ENCODE measurements at regions not wholly inside any gene's neighbourhood (a gene's known extent, or its start where the extent isn't known, plus 50 kb on each side); places are given as distances from the start of the nearest gene placed in this dataset.
"Not testable (repeated sequence)": the region's sequence is repeated elsewhere in the genome, so short reads cannot be mapped to it uniquely, and the experiment has no call there.

DNA sequence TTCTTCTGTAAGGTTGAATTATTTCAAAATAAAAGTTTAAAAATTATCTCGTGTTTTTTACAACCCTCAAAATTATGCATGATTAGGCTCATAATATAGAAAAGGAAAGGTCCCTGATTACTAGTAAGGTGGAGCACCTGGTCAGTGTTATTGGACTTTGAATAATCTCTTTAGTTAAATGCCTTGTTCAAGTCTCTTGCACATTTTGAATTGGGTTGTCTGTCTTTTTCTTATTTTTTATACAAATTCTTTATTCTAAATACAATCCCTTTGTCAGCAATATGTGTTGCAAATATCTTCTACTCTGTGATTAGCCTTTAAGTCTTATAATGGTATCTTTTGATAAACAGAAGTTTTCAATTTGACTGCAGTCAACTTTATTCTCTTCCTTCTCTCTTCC lies 100.7 kb upstream of the TNFSF4 start:
- intact Hi-C loops (cut with micrococcal nuclease), result no loop called here
- Histone ChIP-seq H3K36me3 (no peaks in the 10 kb centered on the region), H3K27ac (replicated peaks) (no peak overlapping the region), H3K4me1 (peaks cover 8% of the 10 kb centered on the region), H3K9me3 (replicated peaks) (peaks cover 14% of the 10 kb centered on the region), H3K27me3 (ENCODE audit: low read depth) (no peaks in the 10 kb centered on the region), H3K4me3 (no peak overlapping the region)
- TF ChIP-seq, protein P1, sequence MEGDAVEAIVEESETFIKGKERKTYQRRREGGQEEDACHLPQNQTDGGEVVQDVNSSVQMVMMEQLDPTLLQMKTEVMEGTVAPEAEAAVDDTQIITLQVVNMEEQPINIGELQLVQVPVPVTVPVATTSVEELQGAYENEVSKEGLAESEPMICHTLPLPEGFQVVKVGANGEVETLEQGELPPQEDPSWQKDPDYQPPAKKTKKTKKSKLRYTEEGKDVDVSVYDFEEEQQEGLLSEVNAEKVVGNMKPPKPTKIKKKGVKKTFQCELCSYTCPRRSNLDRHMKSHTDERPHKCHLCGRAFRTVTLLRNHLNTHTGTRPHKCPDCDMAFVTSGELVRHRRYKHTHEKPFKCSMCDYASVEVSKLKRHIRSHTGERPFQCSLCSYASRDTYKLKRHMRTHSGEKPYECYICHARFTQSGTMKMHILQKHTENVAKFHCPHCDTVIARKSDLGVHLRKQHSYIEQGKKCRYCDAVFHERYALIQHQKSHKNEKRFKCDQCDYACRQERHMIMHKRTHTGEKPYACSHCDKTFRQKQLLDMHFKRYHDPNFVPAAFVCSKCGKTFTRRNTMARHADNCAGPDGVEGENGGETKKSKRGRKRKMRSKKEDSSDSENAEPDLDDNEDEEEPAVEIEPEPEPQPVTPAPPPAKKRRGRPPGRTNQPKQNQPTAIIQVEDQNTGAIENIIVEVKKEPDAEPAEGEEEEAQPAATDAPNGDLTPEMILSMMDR (IDR thresholded peaks at IDR 0.05; ENCODE audit: borderline replicate concordance), result no peak
- DNase-seq, result no peak

DNA sequence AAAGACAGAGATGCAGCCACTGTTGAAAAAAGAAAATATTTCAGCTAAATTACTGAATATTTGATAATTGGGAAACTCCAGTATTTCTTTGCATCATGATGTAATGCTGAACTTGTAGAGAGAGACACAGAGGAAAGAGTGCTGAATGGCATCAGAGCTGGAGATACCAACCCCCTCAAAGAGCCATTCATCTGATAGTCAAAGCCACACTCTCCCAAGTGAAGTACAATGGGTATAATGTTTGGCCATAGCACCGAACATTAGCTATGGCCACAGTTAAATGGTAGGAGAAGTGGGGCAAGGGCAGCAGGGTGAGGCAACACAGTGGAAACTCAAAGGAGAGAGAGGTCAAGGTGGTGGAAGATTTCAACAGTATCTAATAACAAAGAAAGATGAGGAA lies 107.5 kb upstream of the TNFSF4 start:
- Histone ChIP-seq H3K27me3 (ENCODE audit: low read depth) (no peaks in the 10 kb centered on the region), H3K27ac (replicated peaks) (no peak overlapping the region), H3K4me1 (no peaks in the 10 kb centered on the region), H3K9me3 (replicated peaks) (peaks cover 11% of the 10 kb centered on the region), H3K36me3 (no peaks in the 10 kb centered on the region), H3K4me3 (no peak overlapping the region)
- DNase-seq, result no peak
- intact Hi-C loops (cut with micrococcal nuclease), result no loop called here
- TF ChIP-seq, protein P1 (IDR thresholded peaks at IDR 0.05; ENCODE audit: borderline replicate concordance), result no peak

DNA sequence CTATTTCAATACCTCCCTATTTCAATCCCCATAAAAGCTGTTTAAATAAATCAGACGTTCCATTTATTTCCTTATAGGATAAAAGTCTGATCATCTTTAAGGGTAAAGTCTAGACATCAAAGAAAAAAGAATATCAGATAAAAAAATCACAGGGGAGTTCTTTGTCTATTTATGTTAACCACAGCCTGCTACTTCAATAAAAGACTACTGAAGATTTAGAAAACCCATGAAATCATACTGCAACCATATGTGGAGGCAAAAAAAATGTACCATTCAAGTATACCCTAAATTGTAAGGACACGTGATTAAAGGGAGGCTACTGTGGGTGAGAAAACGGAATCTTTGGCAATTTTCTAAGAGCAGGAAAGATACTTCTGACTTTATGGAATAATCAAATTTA lies 108.2 kb upstream of the TNFSF4 start:
- TF ChIP-seq, protein P1 (IDR thresholded peaks at IDR 0.05; ENCODE audit: borderline replicate concordance), result no peak
- H3K36me3 ChIP-seq, result no peaks in the 10 kb centered on the region
- no peak for DNase-seq
- no peaks in the 10 kb centered on the region for H3K27me3 ChIP-seq (ENCODE audit: low read depth)
- H3K27ac ChIP-seq (replicated peaks), result no peak overlapping the region
- no peak overlapping the region for H3K4me3 ChIP-seq
- H3K4me1 ChIP-seq, result no peaks in the 10 kb centered on the region
- intact Hi-C loops (cut with micrococcal nuclease), result no loop called here
- peaks cover 5% of the 10 kb centered on the region for H3K9me3 ChIP-seq (replicated peaks)

DNA sequence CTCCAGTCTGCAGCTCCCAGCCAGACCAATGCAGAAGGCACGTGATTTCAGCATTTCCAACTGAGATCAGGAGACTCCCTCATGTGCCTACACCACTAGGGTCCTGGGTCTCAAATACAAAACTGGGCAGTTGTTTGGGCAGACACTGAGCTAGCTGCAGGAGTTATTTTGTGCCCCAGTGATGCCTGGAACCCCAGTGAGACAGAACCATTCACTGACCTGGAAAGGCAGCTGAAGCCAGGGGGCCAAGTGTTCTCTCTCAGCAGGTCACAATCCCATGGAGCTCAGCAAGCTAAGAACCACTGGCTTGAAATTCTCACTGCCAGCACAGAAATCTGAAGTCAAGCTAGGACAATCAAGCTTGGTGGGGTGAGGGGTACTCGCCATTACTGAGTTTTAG lies 111.7 kb upstream of the TNFSF4 start:
- intact Hi-C loops (cut with micrococcal nuclease), result no loop called here
- H3K27ac ChIP-seq (replicated peaks), result no peak overlapping the region
- no peaks in the 10 kb centered on the region for H3K36me3 ChIP-seq
- no peak for DNase-seq
- no peaks in the 10 kb centered on the region for H3K4me1 ChIP-seq
- H3K9me3 ChIP-seq (replicated peaks), result peaks cover 8% of the 10 kb centered on the region
- H3K27me3 ChIP-seq (ENCODE audit: low read depth), result no peaks in the 10 kb centered on the region
- TF ChIP-seq, protein P1 (IDR thresholded peaks at IDR 0.05; ENCODE audit: borderline replicate concordance), result no peak
- H3K4me3 ChIP-seq, result no peak overlapping the region

DNA sequence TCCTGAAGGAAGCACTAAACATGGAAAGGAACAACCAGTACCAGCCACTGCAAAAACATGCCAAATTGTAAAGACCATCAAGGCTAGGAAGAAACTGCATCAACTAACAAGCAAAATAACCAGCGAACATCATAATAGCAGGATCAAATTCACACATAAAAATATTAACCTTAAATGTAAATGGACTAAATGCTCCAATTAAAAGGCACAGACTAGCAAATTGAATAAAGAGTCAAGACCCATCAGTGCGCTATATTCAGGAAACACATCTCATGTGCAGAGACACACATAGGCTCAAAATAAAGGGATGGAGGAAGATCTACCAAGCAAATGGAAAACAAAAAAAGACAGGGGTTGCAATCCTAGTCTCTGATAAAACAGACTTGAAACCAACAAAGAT lies 117.2 kb upstream of the TNFSF4 start:
- H3K4me3 ChIP-seq; H3K27ac ChIP-seq (replicated peaks); DNase-seq; H3K36me3 ChIP-seq; H3K27me3 ChIP-seq (ENCODE audit: low read depth); intact Hi-C loops (cut with micrococcal nuclease); H3K4me1 ChIP-seq: not testable (repeated sequence)
- H3K9me3 ChIP-seq (replicated peaks), result peaks cover 15% of the 10 kb centered on the region

DNA sequence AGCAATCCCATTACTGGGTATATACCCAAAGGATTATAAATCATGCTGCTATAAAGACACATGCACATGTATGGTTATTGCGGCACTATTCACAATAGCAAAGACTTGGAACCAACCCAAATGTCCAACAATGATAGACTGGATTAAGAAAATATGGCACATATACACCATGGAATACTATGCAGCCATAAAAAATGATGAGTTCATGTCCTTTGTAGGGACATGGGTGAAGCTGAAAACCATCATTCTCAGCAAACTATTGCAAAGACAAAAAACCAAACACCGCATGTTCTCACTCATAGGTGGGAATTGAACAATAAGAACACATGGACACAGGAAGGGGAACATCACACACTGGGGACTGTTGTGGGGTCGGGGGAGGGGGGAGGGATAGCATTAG lies 120.9 kb upstream of the TNFSF4 start:
- H3K27ac ChIP-seq (replicated peaks); H3K4me3 ChIP-seq; H3K9me3 ChIP-seq (replicated peaks); H3K27me3 ChIP-seq (ENCODE audit: low read depth); intact Hi-C loops (cut with micrococcal nuclease); DNase-seq; H3K36me3 ChIP-seq: not testable (repeated sequence)
- peaks cover 26% of the 10 kb centered on the region for H3K4me1 ChIP-seq

DNA sequence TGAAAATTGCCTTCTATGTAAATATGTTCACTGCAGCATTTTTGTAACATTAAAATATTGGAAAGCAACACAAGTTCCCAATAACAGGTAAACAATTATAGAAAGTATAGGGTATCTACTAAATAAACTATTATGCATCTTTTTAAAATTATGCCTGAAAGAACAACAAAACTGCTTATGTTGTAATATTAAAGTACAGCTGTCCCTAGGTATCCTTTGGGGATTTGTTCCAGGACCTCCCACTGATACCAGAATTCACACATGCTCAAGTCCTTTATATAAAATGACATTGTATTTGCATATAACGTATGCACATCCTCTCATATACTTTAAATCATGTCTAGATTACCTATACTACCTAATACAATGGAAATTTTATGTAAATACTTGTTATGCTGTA lies 121.8 kb upstream of the TNFSF4 start:
- H3K9me3 ChIP-seq (replicated peaks), result peaks cover 6% of the 10 kb centered on the region
- no peak for DNase-seq
- no peak overlapping the region for H3K4me3 ChIP-seq
- TF ChIP-seq, protein P1 (IDR thresholded peaks at IDR 0.05; ENCODE audit: borderline replicate concordance), result no peak
- intact Hi-C loops (cut with micrococcal nuclease), result no loop called here
- H3K27me3 ChIP-seq (ENCODE audit: low read depth), result no peaks in the 10 kb centered on the region
- H3K36me3 ChIP-seq, result no peaks in the 10 kb centered on the region
- H3K4me1 ChIP-seq, result peaks cover 26% of the 10 kb centered on the region
- no peak overlapping the region for H3K27ac ChIP-seq (replicated peaks)

All from left ventricle myocardium inferior (tissue), 1 donor.